MCF 10A (cell line): ENCODE measurements at regions not wholly inside any gene's neighbourhood (a gene's known extent, or its start where the extent isn't known, plus 50 kb on each side); places are given as distances from the start of the nearest gene placed in this dataset.

Experiments used
- BruUV-seq: library from RNA; stranded (reverse); fragments of 400-500 nt; replicated peaks from 2 replicates; lab custom pipeline; 2021; lab: Mats Ljungman, UMichigan
- CTCF ChIA-PET: fragments of 300-600 bp; sonication (Branson Sonifier 250); formaldehyde crosslinking; extraction: SDS; loops from one replicate; lab custom pipeline; 2021; ENCODE audit warnings: antibody characterized with exemption, inconsistent platforms; lab: Yijun Ruan, JAX
- POLR2A ChIA-PET: fragments of 300-600, 350-650 bp; sonication (Branson Sonifier 250); formaldehyde crosslinking; extraction: SDS; loops from one replicate; lab custom pipeline; 2020; ENCODE audit warnings: antibody characterized with exemption, inconsistent platforms; lab: Yijun Ruan, JAX
- DNase-seq: peaks from one replicate; pipeline ENCODE4 v3.0.0-alpha.2; 2018; ENCODE audit not compliant: unreplicated experiment
- H3K27ac Mint-ChIP-seq: one replicate; pipeline ENCODE4 v1.8.0; 2022; ENCODE audit warnings: mild to moderate bottlenecking, low read depth, mixed read lengths; ENCODE audit not compliant: unreplicated experiment
- H3K27me3 Mint-ChIP-seq: one replicate; pipeline ENCODE4 v1.8.0; 2022; ENCODE audit warnings: mixed read lengths; ENCODE audit not compliant: insufficient read depth, unreplicated experiment
- H3K36me3 Mint-ChIP-seq: one replicate; pipeline ENCODE4 v1.8.0; 2022; ENCODE audit warnings: mild to moderate bottlenecking, moderate library complexity, mixed read lengths; ENCODE audit not compliant: insufficient read depth, unreplicated experiment
- H3K4me1 Mint-ChIP-seq: one replicate; pipeline ENCODE4 v1.8.0; 2022; ENCODE audit warnings: mixed read lengths; ENCODE audit not compliant: insufficient read depth, unreplicated experiment
- H3K4me3 Mint-ChIP-seq: one replicate; pipeline ENCODE4 v1.8.0; 2022; ENCODE audit warnings: mild to moderate bottlenecking, moderate library complexity, mixed read lengths; ENCODE audit not compliant: unreplicated experiment
- H3K9me3 Mint-ChIP-seq: one replicate; pipeline ENCODE4 v1.8.0; 2022; ENCODE audit warnings: mixed read lengths; ENCODE audit not compliant: unreplicated experiment
- CTCF ChIP-seq: fragments of 200-600 bp; IDR thresholded peaks from one replicate; pipeline ENCODE4 v1.8.0; 2022; ENCODE audit warnings: antibody characterized with exemption, mild to moderate bottlenecking; ENCODE audit not compliant: unreplicated experiment
- intact Hi-C: fragments of 100-400 bp; cut with micrococcal nuclease; formaldehyde crosslinking; loops from 2 replicates; pipeline ENCODE4 v1.14.1; 2022

- CTCF ChIA-PET, result no interaction called here
- no peak for DNase-seq
- peaks cover 7% of the 10 kb centered on the region for H3K9me3 Mint-ChIP-seq
- no peaks in the 10 kb centered on the region for H3K27me3 Mint-ChIP-seq
- POLR2A ChIA-PET, result interaction anchor here (1.1 kb wide), 1 partner anchor 218 kb away, joined by 3 read pairs; no protein-coding TSS in a partner anchor
- H3K27ac Mint-ChIP-seq, result no peak overlapping the region
- no peak for TF ChIP-seq CTCF
- no peaks in the 10 kb centered on the region for H3K36me3 Mint-ChIP-seq
- H3K4me1 Mint-ChIP-seq, result no peaks in the 10 kb centered on the region
- BruUV-seq, result no TSS peak
- intact Hi-C loops, result no loop called here
- H3K4me3 Mint-ChIP-seq, result no peak overlapping the region
These were observed 98.9 kb downstream of the TBXT start for GRCh38 chr6:166068768-166069167.

- H3K36me3 Mint-ChIP-seq, result no peaks in the 10 kb centered on the region
- no peak for DNase-seq
- BruUV-seq, result no TSS peak
- peaks cover 19% of the 10 kb centered on the region for H3K9me3 Mint-ChIP-seq
- no peaks in the 10 kb centered on the region for H3K27me3 Mint-ChIP-seq
- TF ChIP-seq CTCF, result no peak
- CTCF ChIA-PET, result interaction anchor here (0.7 kb wide), 1 partner anchor 166 kb away, joined by 3 read pairs; no protein-coding TSS in a partner anchor
- intact Hi-C loops, result no loop called here
- no peak overlapping the region for H3K4me3 Mint-ChIP-seq
- H3K27ac Mint-ChIP-seq, result no peak overlapping the region
- POLR2A ChIA-PET, result no interaction called here
- no peaks in the 10 kb centered on the region for H3K4me1 Mint-ChIP-seq
These were observed 109.4 kb downstream of the TBXT start for GRCh38 chr6:166058064-166058739.

- no peak for TF ChIP-seq CTCF
- DNase-seq, result no peak
- Mint-ChIP-seq H3K36me3 (no peaks in the 10 kb centered on the region), H3K4me1 (no peaks in the 10 kb centered on the region), H3K9me3 (peaks cover 19% of the 10 kb centered on the region), H3K27me3 (no peaks in the 10 kb centered on the region), H3K4me3 (no peak overlapping the region), H3K27ac (no peak overlapping the region)
- intact Hi-C loops, result no loop called here
- CTCF ChIA-PET, result no interaction called here
- POLR2A ChIA-PET, result no interaction called here
- no TSS peak for BruUV-seq
These were observed 110.2 kb downstream of the TBXT start for GRCh38 chr6:166057431-166057830.

GRCh38 chr6:166056637-166057036 lies 111.0 kb downstream of the TBXT start:
- ChIA-PET POLR2A (no interaction called here), CTCF (no interaction called here)
- no peaks in the 10 kb centered on the region for H3K27me3 Mint-ChIP-seq
- no peak overlapping the region for H3K4me3 Mint-ChIP-seq
- H3K4me1 Mint-ChIP-seq, result no peaks in the 10 kb centered on the region
- no peak for TF ChIP-seq CTCF
- no peak for DNase-seq
- no peaks in the 10 kb centered on the region for H3K36me3 Mint-ChIP-seq
- H3K27ac Mint-ChIP-seq, result no peak overlapping the region
- intact Hi-C loops, result no loop called here
- H3K9me3 Mint-ChIP-seq, result peaks cover 25% of the 10 kb centered on the region
- BruUV-seq, result no TSS peak
